ENCODE measurements at regions not wholly inside any gene's neighbourhood (a gene's known extent, or its start where the extent isn't known, plus 50 kb on each side); places are given as distances from the start of the nearest gene placed in this dataset.
"Not testable (repeated sequence)": the region's sequence is repeated elsewhere in the genome, so short reads cannot be mapped to it uniquely, and the experiment has no call there.

DNA sequence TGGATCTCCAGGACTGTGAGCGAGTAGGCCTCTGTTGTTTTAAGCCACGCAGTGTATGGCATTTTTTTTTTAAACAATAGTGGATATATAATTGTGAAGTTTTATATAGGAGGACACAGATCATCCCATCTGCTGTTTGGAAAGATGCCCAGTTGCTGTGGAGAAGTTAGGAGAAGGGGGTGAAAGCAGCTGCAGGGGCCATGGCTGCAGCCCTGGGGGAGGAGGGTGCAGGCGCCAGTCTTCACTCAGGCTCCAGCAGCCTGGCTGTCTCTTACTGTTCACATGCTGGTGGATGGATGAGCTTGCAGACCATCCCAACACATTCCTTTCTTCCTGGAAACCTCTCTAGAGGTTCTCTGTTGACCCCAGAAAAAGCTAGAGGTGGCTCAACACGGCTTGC, 242.3 kb downstream of the TEX29 start:
- no peak for FAIRE-seq

DNA sequence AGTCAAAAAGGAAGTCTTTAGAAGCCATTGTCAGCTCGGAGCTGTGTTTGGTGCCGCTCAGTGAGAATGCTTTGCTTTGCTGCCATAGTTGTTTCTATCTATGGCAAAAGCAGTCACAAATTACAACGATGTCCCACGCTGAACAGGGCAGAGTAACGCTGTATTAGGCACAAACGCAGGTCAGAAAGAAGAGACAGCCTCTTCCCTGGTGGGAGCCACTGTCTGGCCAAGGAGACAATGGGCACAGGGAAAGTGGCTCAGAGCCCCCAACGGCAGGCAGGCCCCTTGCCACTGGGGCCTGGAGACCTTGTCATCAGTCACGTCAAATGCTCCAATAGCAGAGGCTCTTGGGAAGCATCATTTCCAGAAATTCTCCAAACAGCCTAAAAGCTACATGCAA, 244.2 kb downstream of the TEX29 start:
- no peak for FAIRE-seq

DNA sequence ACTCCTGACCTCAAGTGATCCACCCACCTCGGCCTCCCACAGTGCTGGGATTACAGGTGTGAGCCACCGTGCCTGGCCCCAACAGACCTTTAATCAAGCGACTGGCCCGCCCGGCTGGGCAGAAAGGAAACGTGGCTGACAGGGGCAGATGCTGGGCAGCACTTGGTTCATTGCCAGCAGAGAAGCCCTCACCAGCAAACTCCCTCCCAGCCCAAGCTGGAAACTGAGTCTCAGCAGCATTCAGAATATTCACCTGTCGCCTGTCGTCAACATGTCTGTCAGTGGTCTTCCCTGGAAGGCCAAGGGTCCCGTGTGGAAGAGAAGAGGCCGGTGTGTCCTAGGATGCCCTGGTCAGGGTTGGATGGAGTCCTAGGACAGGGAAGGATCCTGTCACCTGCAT, 245.0 kb downstream of the TEX29 start:
- no peak for FAIRE-seq

DNA sequence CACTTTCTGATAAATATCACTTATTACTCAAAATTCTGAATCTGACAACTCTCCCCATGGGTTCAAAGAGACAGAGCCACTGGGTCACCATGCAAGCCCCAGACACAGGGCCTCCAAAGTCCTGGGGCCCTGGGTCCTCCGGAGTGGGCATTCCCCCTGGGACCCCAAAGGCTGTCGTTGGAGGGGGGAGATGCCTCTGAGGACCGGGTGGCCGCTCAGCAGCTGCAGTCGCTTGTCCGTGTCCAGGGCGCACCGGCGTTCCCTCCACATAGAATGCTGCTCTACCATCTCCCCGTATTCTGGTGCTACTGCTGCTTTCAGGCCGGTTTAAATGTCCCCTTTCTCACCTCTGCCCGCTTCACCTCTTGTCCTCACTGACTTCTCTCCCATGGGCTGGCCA, 246.1 kb downstream of the TEX29 start:
- FAIRE-seq, result no peak

DNA sequence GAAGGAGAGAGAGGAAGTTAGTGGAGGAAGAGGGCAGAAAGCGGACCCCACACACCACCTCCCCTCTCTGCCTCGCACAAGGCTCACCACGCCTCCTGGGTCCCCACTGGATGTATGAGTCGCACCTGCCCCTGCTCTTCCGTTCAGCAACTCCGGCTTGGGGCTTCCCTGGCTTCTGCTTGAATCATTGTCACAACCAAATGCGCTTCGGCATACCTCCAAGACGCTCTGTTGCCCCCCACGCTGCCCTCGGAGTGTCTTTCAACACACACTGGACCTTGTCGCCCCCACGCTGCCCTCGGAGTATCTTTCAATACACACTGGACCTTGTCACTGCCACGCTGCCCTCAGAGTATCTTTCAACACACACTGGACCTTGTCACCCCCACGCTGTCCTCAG, 247.2 kb downstream of the TEX29 start:
- FAIRE-seq, result no peak

DNA sequence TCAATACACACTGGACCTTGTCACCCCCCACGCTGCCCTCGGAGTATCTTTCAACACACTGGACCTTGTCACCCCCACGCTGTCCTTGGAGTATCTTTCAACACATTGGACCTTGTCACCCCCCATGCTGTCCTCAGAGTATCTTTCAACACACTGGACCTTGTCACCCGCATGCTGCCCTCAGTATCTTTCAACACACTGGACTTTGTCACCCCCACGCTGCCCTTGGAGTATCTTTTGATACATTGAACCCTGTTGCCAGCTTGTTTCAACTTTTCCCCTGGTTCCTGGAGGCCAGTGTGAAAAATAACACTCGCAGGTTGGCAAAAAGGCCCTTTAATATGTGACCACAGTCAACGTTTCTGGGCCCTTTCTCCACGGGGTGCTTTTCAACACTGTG, 247.8 kb downstream of the TEX29 start:
- no peak for FAIRE-seq

DNA sequence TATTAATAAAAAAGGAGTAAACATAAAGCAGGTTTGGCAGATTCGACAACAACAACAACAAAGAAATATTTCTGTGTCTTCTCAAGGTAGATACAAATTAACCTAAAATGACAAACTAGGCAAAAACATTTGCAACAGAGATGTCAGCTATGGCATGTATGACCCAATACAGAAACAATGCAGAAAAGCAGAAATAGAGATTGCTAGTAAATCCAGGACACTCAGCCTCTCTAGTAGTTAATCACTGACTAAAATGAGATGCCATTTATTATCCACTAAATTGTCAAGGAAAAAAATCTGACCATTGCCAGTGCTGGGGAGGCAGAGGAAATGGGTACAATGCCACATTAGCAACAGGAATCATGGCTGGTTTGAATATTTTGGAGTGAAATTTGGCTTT, 250.5 kb downstream of the TEX29 start:
- FAIRE-seq, result no peak

DNA sequence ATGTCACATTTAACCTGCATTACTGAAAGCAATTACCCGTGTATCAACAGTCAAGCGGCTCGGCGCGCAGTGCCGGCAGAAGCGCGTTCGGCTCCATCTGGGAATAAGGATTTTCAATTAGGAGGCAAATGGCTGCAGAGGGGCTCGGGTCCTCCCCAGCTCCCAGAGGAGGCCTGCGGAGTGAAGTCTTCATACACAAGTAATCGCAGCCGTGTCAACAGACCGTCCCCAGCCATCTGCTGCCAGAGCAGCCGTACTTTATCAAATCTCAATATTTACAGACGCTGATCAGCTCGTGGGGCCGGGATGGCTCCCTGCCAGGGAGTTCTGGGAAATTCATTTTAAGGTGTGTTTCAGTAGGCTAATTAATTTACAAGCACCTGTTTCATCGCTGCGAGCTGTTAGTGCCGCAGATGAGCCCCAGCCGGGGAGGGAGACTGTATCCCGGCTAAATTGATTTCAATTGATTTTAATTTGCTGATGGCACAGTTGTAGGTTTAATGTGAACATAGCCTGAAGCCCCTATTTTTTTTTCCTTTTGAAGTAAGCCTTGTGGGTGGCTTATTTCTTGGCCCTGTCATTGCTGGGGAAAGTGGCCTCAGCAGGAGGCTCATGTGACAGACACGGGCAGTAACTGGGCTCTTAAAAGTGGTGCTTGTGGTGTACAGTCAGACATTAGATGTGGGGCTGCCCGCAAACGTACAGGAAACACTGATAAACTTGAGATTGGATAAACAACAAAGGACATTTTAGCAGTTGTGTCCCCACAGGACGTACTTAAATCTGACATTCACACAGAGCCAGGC, 252.7 kb downstream of the TEX29 start:
- no peak for FAIRE-seq

DNA sequence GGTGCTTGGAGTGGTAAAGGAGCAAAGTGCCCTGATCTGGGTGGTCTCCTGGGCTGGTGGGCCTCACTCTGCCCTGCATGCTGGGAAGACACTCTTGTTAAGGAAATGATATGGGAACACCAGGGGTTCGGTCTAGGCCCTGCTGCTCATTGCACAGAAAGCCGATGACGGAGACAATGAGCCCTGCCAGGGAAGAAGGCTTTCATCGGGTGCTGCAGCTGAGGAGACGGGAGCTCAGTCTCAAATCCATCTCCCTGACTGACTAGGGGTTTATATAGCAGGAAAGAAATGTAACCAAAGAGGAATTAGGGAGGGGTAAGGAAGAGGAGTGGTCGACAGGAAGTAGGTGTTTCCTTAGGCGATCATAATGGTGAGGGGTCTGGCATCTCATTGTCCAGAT, 253.4 kb downstream of the TEX29 start:
- FAIRE-seq, result no peak

DNA sequence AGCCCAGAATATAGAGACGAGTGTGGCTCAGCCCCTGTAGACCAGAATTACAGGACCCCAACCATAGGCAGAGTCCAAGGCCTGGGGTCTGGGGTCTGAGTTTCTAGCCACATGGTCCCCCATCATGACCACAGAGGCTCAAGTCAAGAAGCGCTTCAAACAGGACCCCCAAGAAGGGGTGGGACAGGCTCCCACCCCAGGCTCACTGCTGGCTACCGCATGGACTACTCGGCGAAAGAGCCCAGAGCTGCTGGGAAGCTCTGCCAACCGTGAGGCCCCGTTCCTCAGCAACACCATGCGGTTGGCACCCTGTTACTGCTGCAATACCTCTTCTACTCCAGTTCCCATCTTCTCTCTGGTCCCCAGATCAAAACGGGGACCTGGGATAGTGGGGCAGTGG, 254.8 kb downstream of the TEX29 start:
- FAIRE-seq, result no peak

DNA sequence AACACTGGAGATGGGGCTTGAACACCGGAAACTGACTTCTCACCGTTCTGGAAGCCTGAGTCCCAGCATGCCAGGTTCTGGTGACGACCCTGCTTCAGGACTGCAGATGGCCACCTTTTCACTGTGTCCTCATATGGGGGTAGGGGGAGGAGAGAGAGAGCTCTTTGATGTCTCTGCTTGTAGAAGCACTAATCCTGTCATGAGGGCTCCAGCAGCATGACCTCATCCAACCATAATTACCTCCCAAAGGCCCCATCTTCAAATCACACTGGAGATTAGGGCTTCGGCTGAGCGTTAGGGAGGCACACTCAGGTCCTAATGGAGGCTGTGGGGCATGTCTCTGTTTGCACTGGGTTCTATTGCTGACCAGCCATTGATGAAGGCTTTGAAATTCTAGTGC, 255.3 kb downstream of the TEX29 start:
- FAIRE-seq, result no peak

DNA sequence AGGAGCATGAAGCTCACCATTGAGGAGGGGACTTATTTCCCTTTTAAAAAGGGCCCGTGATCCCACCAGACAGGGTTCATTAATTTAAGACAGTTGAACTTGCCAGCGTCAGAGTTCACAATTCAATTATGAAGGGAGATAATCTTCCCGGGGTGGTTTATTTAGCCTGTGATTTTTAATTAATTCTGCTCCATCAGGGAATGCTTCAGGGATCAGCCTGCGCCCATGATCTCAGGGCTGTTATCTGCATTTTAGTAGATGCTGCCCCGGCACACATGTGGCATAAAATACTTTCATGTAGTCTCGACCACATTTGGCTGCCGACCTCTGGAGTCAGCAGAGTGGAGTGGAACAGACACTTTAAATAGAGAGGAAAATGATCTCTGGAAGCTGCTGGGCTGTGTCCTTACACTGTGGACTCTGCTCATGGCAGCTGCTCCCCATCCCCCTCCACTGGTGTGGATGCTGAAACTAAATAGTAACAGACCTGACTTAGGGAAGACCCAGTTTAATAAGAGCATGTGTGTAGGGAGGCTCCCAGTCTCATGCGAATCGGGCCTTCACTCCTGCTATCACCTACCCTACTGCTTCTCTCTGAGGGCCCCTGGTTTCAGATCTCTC, 256.9 kb downstream of the TEX29 start:
- no peak for FAIRE-seq

DNA sequence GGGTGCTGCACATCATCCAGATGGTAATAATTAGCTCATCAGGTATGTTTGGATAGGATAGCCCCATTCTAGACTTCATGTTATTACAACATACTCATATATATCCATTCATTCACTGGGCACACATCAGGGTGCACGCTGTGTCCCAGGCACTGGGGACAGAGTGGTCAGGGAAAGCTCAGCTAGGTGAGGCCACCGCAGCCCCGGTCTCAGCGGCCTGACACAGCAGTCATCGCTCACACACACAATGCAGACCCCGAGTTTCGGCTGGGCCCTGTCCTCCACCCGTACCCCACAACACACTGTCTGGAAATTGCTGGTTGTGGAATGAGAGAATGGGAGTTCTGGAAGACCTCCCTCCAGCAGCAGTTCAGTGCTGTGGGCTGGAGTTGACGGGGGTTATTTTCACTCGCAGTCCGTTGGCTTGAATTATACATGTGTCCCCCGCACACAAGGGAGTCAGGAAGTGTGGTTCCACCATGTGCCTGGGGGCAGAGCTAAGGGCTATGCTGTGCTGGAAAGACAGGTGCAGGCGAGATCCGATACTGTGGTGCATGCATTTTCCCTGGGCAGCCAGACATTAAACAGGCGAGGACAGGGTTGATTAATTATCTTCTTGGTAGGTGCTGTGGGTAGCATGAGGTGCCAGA, 257.6 kb downstream of the TEX29 start:
- no peak for FAIRE-seq

DNA sequence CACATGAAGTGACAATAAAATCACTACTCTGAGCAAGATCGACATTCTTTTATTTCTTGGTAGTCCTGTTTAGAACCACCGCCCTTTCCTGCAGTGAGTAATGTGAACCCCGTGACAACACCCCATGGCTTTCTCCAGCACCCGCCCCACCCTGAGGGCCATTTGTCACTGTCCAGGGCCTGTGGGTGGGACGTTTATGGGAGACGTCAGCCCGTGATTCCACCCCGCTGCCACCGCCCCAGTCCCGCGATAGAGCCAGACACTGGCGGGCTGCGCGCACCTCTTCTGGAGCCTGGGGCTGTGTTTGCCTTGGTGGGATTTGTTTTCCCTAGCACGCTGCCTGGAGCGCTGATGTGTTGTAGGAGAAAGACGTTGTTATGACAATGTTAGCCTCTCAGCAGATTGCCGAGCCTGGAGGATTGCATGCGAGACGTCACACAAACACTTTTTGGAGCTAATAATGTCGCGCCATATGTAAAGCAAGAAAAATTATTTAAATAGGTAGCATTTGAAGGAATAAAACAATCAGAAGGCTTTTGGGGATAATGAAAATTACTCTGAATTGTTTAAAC, 263.7 kb downstream of the TEX29 start:
- FAIRE-seq, result no peak

DNA sequence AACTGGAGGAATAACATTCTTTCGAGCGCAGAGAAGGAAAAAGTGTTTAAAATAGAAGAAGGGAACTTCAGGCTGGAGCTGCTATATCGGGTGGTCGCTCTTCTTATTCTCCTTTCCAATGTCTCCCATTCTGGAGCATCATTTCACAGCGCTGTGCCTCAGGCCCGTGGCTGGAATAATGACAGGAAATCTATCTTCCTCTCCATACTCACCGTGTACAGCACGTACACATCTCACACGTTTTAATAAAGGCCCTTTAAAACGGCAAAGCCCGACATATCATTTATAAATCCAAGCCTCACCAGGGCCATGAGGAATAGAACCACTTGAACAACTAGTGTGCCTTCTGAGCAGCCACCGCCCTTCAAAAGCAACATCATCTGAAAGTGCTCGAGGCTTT, 264.4 kb downstream of the TEX29 start:
- no peak for FAIRE-seq

DNA sequence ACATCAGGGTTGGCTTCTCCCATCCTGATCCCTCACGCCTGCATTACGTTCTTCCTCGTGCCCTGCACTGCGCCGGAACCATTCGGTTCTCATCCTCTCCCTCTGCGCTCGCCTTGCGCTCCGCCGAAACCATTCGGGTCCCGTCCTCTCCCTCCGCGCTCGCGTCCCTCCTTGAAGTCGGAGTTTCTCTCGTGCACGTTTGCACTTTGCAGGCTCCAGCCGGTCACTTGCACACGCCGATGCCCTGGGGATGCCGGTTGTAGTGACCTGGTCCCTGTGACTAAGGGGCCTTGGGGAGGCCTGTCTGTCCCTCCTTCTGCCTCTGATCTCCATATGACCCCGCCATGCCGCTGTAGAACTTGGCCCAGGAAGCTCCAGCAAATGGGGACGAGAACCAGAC, 265.8 kb downstream of the TEX29 start:
- no peak for FAIRE-seq

DNA sequence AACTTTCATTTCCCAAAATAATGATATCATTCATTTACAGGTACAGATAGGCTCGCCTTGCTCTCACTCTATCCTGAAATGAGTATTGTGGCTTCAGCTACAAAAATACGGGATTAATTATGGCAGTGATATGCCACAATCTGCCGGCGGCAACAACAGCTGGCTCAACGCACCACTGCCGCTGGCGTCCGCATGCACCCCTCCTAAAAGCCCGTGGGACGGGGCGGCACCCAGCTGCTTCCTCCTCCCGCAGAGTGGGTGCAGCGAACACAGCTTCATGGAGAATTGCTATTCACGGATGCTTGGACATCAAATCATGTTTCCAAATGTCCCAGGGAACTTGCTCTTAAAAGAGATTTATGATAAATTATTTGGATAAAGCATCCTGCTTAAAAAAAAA, 266.8 kb downstream of the TEX29 start:
- no peak for FAIRE-seq

DNA sequence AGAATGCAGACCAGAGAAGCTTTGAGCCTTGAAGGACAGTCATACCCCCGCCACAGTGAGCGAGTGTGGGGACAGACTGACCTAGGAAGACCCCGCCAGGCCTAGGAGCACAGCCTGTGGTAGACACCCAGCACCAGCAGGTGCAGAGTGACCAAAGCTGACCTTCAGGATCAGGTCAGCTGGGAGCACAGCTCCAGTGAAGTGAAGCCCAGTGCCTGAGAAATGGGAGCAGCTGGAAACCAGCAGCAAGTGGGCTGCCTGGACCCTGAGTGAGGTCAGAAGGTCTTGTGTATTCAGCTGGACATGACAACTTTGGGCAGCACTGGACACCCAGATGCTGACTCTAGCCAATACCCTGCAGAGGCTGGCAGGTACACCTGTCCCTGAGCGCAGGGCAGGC, 268.9 kb downstream of the TEX29 start:
- FAIRE-seq, result no peak

DNA sequence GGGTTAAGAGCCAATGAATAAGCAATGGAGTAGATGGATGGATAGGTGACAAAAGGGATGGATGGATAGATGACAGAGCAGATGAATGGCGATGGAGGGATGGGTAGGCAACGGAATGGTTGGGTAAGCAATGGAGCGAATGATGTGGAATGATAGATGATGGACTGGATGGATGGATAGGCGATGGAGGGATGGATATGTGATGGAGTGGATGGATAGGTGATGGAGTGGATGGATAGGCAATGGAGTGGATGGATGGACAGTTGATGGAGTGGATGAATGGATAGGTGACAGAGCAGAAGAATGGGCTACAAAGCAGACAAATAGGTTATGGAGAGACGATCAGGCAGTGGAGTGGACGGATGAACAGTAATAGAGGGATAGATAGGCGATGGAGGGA, 269.6 kb downstream of the TEX29 start:
- FAIRE-seq, result no peak

DNA sequence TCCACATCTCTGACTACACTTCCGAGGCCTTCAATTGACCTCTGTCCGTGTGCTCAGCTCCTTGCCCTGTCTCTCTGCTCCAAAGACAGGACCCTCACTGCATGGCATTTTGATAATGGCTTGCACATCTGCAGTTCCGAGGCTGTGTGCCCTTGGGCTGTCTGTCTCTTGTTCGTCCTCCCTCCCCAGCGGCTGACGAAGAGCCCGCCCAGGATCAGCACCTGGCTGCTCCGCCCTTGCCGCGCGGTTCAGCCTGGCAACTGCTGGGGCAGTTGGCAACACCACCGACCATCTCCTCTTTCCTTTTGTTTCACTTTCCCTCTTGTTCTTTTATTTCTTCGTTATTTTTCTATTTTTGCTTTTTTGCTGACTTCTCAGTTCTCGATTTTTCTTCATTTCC, 270.4 kb downstream of the TEX29 start:
- no peak for FAIRE-seq

DNA sequence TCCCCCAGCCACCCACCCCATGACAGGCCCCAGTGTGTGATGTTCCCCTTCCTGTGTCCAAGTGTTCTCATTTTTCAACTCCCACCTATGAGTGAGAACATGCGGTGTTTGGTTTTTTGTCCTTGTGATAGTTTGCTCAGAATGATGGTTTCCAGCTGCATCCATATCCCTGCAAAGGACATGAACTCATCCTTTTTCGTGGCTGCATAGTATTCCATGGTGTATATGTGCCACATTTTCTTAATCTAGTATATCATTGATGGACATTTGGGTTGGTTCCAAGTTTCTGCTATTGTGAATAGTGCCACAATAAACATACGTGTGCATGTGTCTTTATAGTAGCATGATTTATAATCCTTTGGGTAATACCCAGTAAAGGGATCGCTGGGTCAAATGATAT, 273.0 kb downstream of the TEX29 start:
- not testable (repeated sequence) for FAIRE-seq

DNA sequence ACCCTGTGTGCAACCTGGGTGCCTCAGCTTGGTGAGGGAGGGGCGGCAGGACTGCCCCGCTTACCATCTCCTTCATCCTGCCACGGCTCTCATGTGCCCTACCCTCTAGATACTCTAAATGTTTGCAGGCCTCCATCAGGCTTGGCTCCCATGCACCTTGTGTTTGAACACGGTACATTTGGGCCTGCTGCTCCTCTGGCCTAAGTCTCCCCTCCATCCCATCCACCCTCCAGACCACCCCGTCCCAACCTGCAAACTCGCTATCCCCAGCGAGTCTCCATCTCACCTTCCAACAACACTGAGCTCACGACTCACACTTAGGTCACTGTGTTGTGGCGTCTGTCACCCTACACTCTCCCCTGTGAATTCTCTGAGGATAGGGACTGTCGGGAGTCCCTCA, 274.2 kb downstream of the TEX29 start:
- no peak for FAIRE-seq

DNA sequence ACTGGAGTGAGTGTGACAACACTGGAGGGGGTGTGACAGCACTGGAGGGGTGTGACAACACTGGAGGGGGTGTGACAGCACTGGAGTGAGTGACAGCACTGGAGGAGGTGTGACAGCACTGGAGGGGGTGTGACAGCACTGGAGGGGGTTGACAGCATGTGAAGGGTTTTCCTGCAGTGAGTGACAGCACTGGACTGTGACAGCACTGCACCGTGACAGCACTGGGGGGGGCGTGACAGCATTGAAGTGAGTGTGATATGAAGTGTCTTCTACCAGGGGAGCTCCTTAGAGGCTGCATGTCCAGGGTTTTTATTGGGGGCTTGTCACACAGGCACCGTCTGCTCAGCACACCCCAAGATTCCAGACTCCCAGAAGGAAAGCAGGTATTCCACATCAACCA, 274.8 kb downstream of the TEX29 start:
- no peak for FAIRE-seq

DNA sequence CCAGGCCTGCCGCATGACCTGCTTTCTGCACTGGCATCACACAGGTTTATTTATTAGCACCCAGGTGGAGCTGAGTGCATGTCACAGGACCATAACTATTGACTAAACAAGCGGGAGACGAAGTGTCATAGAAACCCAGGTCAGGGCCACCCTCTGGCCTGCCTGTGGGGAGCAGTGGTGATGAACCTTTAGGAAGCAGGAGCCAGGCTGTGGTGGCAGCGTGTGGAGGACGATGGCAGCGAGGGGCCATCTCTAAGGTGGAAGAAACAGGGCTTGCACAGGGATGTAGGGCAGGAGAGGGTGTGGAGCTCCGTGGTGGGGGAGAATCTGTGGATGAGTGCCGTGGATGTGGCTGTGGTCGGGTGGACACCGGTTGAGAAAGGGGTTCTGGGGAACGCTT, 275.3 kb downstream of the TEX29 start:
- no peak for FAIRE-seq

Data from A204.1 (cell line).